KMS-11 (cell line): ENCODE measurements at regions not wholly inside any gene's neighbourhood (a gene's known extent, or its start where the extent isn't known, plus 50 kb on each side); places are given as distances from the start of the nearest gene placed in this dataset.

Experiments
- H2AFZ ChIP-seq: fragments of 200-600 bp; sonication (generic); 2 replicates; pipeline ENCODE4 v1.6.1; 2016; ENCODE audit warnings: antibody characterized with exemption, mixed run types, low read depth
- H3K27ac ChIP-seq: fragments of 200-600 bp; sonication (generic); 2 replicates; pipeline ENCODE4 v1.6.1; 2016; ENCODE audit warnings: mild to moderate bottlenecking, mixed run types
- H3K27me3 ChIP-seq: fragments of 200-600 bp; sonication (generic); 2 replicates; pipeline ENCODE4 v1.6.1; 2017; ENCODE audit warnings: mild to moderate bottlenecking, low read depth, mixed run types, moderate library complexity; ENCODE audit not compliant: insufficient read depth
- H3K36me3 ChIP-seq: fragments of 200-600 bp; sonication (generic); 2 replicates; pipeline ENCODE4 v1.6.1; 2017; ENCODE audit warnings: mild to moderate bottlenecking, mixed run types; ENCODE audit not compliant: insufficient read depth
- H3K4me1 ChIP-seq: fragments of 200-600 bp; sonication (generic); 2 replicates; pipeline ENCODE4 v1.6.1; 2016; ENCODE audit warnings: mild to moderate bottlenecking, low read depth, mixed run types; ENCODE audit not compliant: poor library complexity, severe bottlenecking
- H3K4me2 ChIP-seq: fragments of 200-600 bp; sonication (generic); 2 replicates; pipeline ENCODE4 v1.7.0; 2016; ENCODE audit warnings: mild to moderate bottlenecking, mixed run types
- H3K4me3 ChIP-seq: fragments of 200-600 bp; sonication (generic); IDR thresholded peaks from 2 replicates; pipeline ENCODE4 v1.6.1; 2017; ENCODE audit warnings: low read depth, low read length, mixed read lengths; ENCODE audit not compliant: insufficient read depth
- H3K79me2 ChIP-seq: fragments of 200-600 bp; sonication (generic); 2 replicates; pipeline ENCODE4 v1.6.1; 2016; ENCODE audit warnings: low read depth, mixed run types; ENCODE audit not compliant: insufficient read depth
- H3K9ac ChIP-seq: fragments of 200-600 bp; sonication (generic); 2 replicates; pipeline ENCODE4 v1.6.1; 2016; ENCODE audit warnings: mild to moderate bottlenecking, mixed run types
- H4K20me1 ChIP-seq: fragments of 200-600 bp; sonication (generic); 2 replicates; pipeline ENCODE4 v1.6.1; 2016; ENCODE audit warnings: mild to moderate bottlenecking, mixed run types; ENCODE audit not compliant: insufficient read depth
- CTCF ChIP-seq: fragments of 200-600 bp; sonication (generic); conservative IDR thresholded peaks from 2 replicates; pipeline ENCODE4 v1.6.1; 2017; ENCODE audit warnings: low read depth, mild to moderate bottlenecking, antibody characterized with exemption, low read length, moderate library complexity, mixed read lengths

GRCh38 chr20:54704032-54704635 is 228.7 kb downstream of the DOK5 start:
- Histone ChIP-seq H3K27me3 (no peaks in the 10 kb centered on the region), H3K79me2 (no peaks in the 10 kb centered on the region), H3K9ac (no peak overlapping the region), H3K27ac (peak overlapping the region; percentile 42; the same call in 1 of the 2 replicates), H4K20me1 (no peaks in the 10 kb centered on the region), H3K36me3 (no peaks in the 10 kb centered on the region), H2AFZ (peak overlapping the region; percentile 18; the same call in 1 of the 2 replicates), H3K4me2 (peak overlapping the region; percentile 66), H3K4me3 (no peak overlapping the region), H3K4me1 (peaks cover 54% of the 10 kb centered on the region)
- TF ChIP-seq CTCF: no peak
